H9 (cell line): ENCODE measurements at regions not wholly inside any gene's neighbourhood (a gene's known extent, or its start where the extent isn't known, plus 50 kb on each side); places are given as distances from the start of the nearest gene placed in this dataset.

Experiments used
- DNase-seq: peaks from one replicate; pipeline ENCODE4 v3.0.0-alpha.2; 2017
- H2AFZ ChIP-seq: one replicate; pipeline ENCODE4 v1.6.1; 2013; ENCODE audit warnings: mild to moderate bottlenecking, low read length, control low read depth, moderate library complexity
- H2AK5ac ChIP-seq: 2 replicates; pipeline ENCODE4 v1.6.1; 2013; ENCODE audit warnings: low read length, control low read depth, mixed read lengths; ENCODE audit not compliant: insufficient read length
- H2BK120ac ChIP-seq: one replicate; pipeline ENCODE4 v1.6.1; 2013; ENCODE audit warnings: low read depth, mild to moderate bottlenecking, low read length, control low read depth, inconsistent platforms; ENCODE audit not compliant: poor library complexity, severe bottlenecking
- H2BK12ac ChIP-seq: 2 replicates; pipeline ENCODE4 v1.6.1; 2013; ENCODE audit warnings: low read length, control low read depth, mixed read lengths, low read depth; ENCODE audit not compliant: insufficient read length
- H2BK15ac ChIP-seq: 2 replicates; pipeline ENCODE4 v1.6.1; 2013; ENCODE audit warnings: low read depth, low read length, control low read depth
- H2BK20ac ChIP-seq: one replicate; pipeline ENCODE4 v1.6.1; 2013; ENCODE audit warnings: low read depth, mild to moderate bottlenecking, low read length, control low read depth, inconsistent platforms; ENCODE audit not compliant: poor library complexity, severe bottlenecking
- H2BK5ac ChIP-seq: 2 replicates; pipeline ENCODE4 v1.6.1; 2013; ENCODE audit warnings: low read length, control low read depth, mixed read lengths; ENCODE audit not compliant: insufficient read length
- H3K14ac ChIP-seq: 2 replicates; pipeline ENCODE4 v1.6.1; 2013; ENCODE audit warnings: low read length, control low read depth; ENCODE audit not compliant: insufficient read depth
- H3K18ac ChIP-seq: 2 replicates; pipeline ENCODE4 v1.6.1; 2013; ENCODE audit warnings: low read depth, mild to moderate bottlenecking, mixed read lengths, low read length, control low read depth; ENCODE audit not compliant: insufficient read length
- H3K23ac ChIP-seq: 2 replicates; pipeline ENCODE4 v1.6.1; 2013; ENCODE audit warnings: low read length, control low read depth, mixed read lengths, low read depth; ENCODE audit not compliant: insufficient read length
- H3K23me2 ChIP-seq: 2 replicates; pipeline ENCODE4 v1.6.1; 2013; ENCODE audit warnings: low read depth, mild to moderate bottlenecking, mixed read lengths, low read length, control low read depth; ENCODE audit not compliant: insufficient read length, poor library complexity, severe bottlenecking
- H3K27ac ChIP-seq: 2 replicates; pipeline ENCODE4 v1.5.1; 2013; ENCODE audit warnings: low read length, control low read depth, mixed read lengths, low read depth; ENCODE audit not compliant: insufficient read length
- H3K27me3 ChIP-seq: 2 replicates; pipeline ENCODE4 v1.6.1; 2013; ENCODE audit warnings: low read length, control low read depth, inconsistent platforms; ENCODE audit not compliant: insufficient read depth
- H3K4ac ChIP-seq: 2 replicates; pipeline ENCODE4 v1.6.1; 2013; ENCODE audit warnings: low read depth, mild to moderate bottlenecking, control low read depth, inconsistent platforms, low read length, moderate library complexity
- H3K4me1 ChIP-seq: 2 replicates; pipeline ENCODE4 v1.6.1; 2013; ENCODE audit warnings: low read length, control low read depth, inconsistent platforms; ENCODE audit not compliant: insufficient read depth
- H3K4me2 ChIP-seq: 2 replicates; pipeline ENCODE4 v1.6.1; 2013; ENCODE audit warnings: low read length, control low read depth, mixed read lengths; ENCODE audit not compliant: insufficient read length, insufficient read depth
- H3K56ac ChIP-seq: 2 replicates; pipeline ENCODE4 v1.6.1; 2013; ENCODE audit warnings: low read depth, mild to moderate bottlenecking, mixed read lengths, low read length, control low read depth; ENCODE audit not compliant: insufficient read length
- H3K79me1 ChIP-seq: 2 replicates; pipeline ENCODE4 v1.6.1; 2013; ENCODE audit warnings: low read depth, mild to moderate bottlenecking, moderate library complexity, low read length, control low read depth, inconsistent platforms; ENCODE audit not compliant: insufficient read depth, poor library complexity, severe bottlenecking
- H3K79me2 ChIP-seq: 2 replicates; pipeline ENCODE4 v1.6.1; 2013; ENCODE audit warnings: low read length, control low read depth, inconsistent platforms; ENCODE audit not compliant: insufficient read depth
- H3K9ac ChIP-seq: 2 replicates; pipeline ENCODE4 v1.6.1; 2013; ENCODE audit warnings: low read length, control low read depth, mixed read lengths; ENCODE audit not compliant: insufficient read length; ENCODE audit errors: extremely low read depth
- H3K9me3 ChIP-seq: one replicate; pipeline ENCODE4 v1.6.1; 2013; ENCODE audit warnings: low read depth, low read length, inconsistent platforms; ENCODE audit not compliant: control insufficient read depth
- H3T11ph ChIP-seq: one replicate; pipeline ENCODE4 v1.6.1; 2013; ENCODE audit warnings: mild to moderate bottlenecking, low read length, control low read depth, inconsistent platforms
- H4K20me1 ChIP-seq: one replicate; pipeline ENCODE4 v1.6.1; 2013; ENCODE audit not compliant: control insufficient read depth, insufficient read length, insufficient read depth
- H4K5ac ChIP-seq: 2 replicates; pipeline ENCODE4 v1.6.1; 2013; ENCODE audit warnings: low read depth, mild to moderate bottlenecking, mixed read lengths, low read length, control low read depth; ENCODE audit not compliant: insufficient read length
- H4K8ac ChIP-seq: replicated peaks from 2 replicates; pipeline ENCODE4 v1.6.1; 2013; ENCODE audit warnings: low read length, control low read depth, mixed read lengths, low read depth; ENCODE audit not compliant: insufficient read length
- H4K91ac ChIP-seq: 2 replicates; pipeline ENCODE4 v1.6.1; 2013; ENCODE audit warnings: low read depth, mild to moderate bottlenecking, moderate library complexity, mixed read lengths, low read length, control low read depth; ENCODE audit not compliant: insufficient read length
- H3K27ac Mint-ChIP-seq, 3 experiments: 2 replicates in 2 of 3; 3 replicates in 1 of 3; pipeline ENCODE4 v1.8.0; 2020 to 2021; ENCODE audit warnings: mixed read lengths in 3 of 3, mild to moderate bottlenecking in 1 of 3, moderate library complexity in 1 of 3
- H3K27me3 Mint-ChIP-seq: 2 replicates; pipeline ENCODE4 v1.8.0; 2021; ENCODE audit warnings: low read depth, mild to moderate bottlenecking, moderate library complexity, mixed read lengths
- H3K36me3 Mint-ChIP-seq, 3 experiments: 2 replicates in 2 of 3; 3 replicates in 1 of 3; pipeline ENCODE4 v1.8.0; 2020 to 2021; ENCODE audit warnings: low read depth in 3 of 3, mixed read lengths in 3 of 3; ENCODE audit not compliant: insufficient read depth in 1 of 3
- H3K4me1 Mint-ChIP-seq, 2 experiments: 2 replicates each; pipeline ENCODE4 v1.8.0; 2020; ENCODE audit warnings: mixed read lengths in 2 of 2
- H3K4me3 Mint-ChIP-seq, 2 experiments: 2 replicates in 1 of 2; 3 replicates in 1 of 2; pipeline ENCODE4 v1.8.0; 2020 to 2021; ENCODE audit warnings: mild to moderate bottlenecking in 2 of 2, mixed read lengths in 2 of 2, moderate library complexity in 1 of 2
- H3K9me3 Mint-ChIP-seq, 2 experiments: 2 replicates in 1 of 2; 3 replicates in 1 of 2; pipeline ENCODE4 v1.8.0; 2020; ENCODE audit warnings: mild to moderate bottlenecking in 2 of 2, mixed read lengths in 2 of 2, moderate library complexity in 1 of 2
- WGBS: extraction: QIAGEN DNeasy Blood & Tissue Kit; methylation state at CpG from one replicate; pipeline ENCODE4 v1.1.7; 2013; ENCODE audit warnings: missing lambda C conversion rate, low lambda C conversion rate, mixed read lengths; ENCODE audit not compliant: insufficient read length; ENCODE audit errors: extremely low coverage; 5-methylcytosine and 5-hydroxymethylcytosine counted together
- TF ChIP-seq, protein P1 (sequence below): fragments of 200-600 bp; sonication (generic); conservative IDR thresholded peaks from 3 replicates; pipeline ENCODE4 v1.8.0; 2021; ENCODE audit warnings: antibody characterized with exemption, mild to moderate bottlenecking

DNA sequence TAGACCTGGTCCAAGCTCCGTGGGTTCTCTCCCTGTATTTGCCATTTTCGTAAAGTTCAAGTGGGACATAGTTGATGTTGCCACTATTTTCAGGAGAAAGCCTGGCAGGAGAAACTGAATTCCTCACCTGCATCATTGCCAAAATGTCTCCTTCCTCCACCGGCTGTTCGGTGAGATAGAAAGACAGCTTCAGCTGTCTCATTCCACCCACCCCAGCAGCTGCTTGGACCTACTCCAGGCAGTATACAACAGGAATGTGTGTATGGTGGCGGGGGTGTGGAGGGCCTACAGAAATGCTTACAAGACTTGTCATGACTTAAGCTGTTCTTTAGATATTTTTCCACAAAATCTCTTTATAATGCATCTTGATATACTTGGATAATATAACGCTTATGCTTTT lies 132.7 kb upstream of the RAP2B start:
- no peak overlapping the region for H4K5ac ChIP-seq
- no peak overlapping the region for H3K23ac ChIP-seq
- Mint-ChIP-seq H3K27me3 (no peaks in the 10 kb centered on the region), H3K36me3 (no peaks in the 10 kb centered on the region), H3K27ac (no peak overlapping the region), H3K9me3 (no peaks in the 10 kb centered on the region), H3K4me1 (no peaks in the 10 kb centered on the region), H3K4me3 (no peak overlapping the region)
- H2BK120ac ChIP-seq: no peak overlapping the region
- no peak overlapping the region for H3K4ac ChIP-seq
- H3K14ac ChIP-seq: no peak overlapping the region
- no peak for DNase-seq
- H2AFZ ChIP-seq: no peak overlapping the region
- H2BK15ac ChIP-seq: no peak overlapping the region
- TF ChIP-seq, protein P1, sequence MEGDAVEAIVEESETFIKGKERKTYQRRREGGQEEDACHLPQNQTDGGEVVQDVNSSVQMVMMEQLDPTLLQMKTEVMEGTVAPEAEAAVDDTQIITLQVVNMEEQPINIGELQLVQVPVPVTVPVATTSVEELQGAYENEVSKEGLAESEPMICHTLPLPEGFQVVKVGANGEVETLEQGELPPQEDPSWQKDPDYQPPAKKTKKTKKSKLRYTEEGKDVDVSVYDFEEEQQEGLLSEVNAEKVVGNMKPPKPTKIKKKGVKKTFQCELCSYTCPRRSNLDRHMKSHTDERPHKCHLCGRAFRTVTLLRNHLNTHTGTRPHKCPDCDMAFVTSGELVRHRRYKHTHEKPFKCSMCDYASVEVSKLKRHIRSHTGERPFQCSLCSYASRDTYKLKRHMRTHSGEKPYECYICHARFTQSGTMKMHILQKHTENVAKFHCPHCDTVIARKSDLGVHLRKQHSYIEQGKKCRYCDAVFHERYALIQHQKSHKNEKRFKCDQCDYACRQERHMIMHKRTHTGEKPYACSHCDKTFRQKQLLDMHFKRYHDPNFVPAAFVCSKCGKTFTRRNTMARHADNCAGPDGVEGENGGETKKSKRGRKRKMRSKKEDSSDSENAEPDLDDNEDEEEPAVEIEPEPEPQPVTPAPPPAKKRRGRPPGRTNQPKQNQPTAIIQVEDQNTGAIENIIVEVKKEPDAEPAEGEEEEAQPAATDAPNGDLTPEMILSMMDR: no peak
- H3K4me2 ChIP-seq: no peak overlapping the region
- H2BK5ac ChIP-seq: no peak overlapping the region
- no CpG with 5 or more reads among the region's 6 CpGs for WGBS
- H4K20me1 ChIP-seq: no peaks in the 10 kb centered on the region
- H3K27ac ChIP-seq: no peak overlapping the region
- H3K9ac ChIP-seq: no peak overlapping the region
- no peaks in the 10 kb centered on the region for H3K27me3 ChIP-seq
- H3T11ph ChIP-seq: no peak overlapping the region
- H3K9me3 ChIP-seq: no peaks in the 10 kb centered on the region
- no peaks in the 10 kb centered on the region for H3K79me1 ChIP-seq
- no peak overlapping the region for H4K8ac ChIP-seq
- no peak overlapping the region for H2AK5ac ChIP-seq
- no peaks in the 10 kb centered on the region for H3K23me2 ChIP-seq
- no peak overlapping the region for H4K91ac ChIP-seq
- H3K4me1 ChIP-seq: no peaks in the 10 kb centered on the region
- no peaks in the 10 kb centered on the region for H3K79me2 ChIP-seq
- H3K18ac ChIP-seq: no peak overlapping the region
- no peak overlapping the region for H2BK12ac ChIP-seq
- H2BK20ac ChIP-seq: no peak overlapping the region
- H3K56ac ChIP-seq: no peak overlapping the region
